Vagina (tissue), 2 donors: ENCODE measurements at regions not wholly inside any gene's neighbourhood (a gene's known extent, or its start where the extent isn't known, plus 50 kb on each side); places are given as distances from the start of the nearest gene placed in this dataset.

Experiments
- CTCF ChIP-seq, 3 experiments: fragments of 450-650 bp in 2 of 3; fragments of 200-600 bp in 1 of 3; sonication (generic) in 1 of 3; IDR thresholded peaks; one replicate each; pipeline ENCODE4 v1.5.1; 2017 to 2019; ENCODE audit warnings: antibody characterized with exemption in 3 of 3, mild to moderate bottlenecking in 2 of 3, moderate library complexity in 2 of 3
- POLR2A ChIP-seq, 2 donors: fragments of 450-650 bp; IDR thresholded peaks; one replicate each; pipeline ENCODE4 v1.6.1; 2017; ENCODE audit warnings: antibody characterized with exemption in 2 of 2, mild to moderate bottlenecking in 2 of 2, moderate library complexity in 2 of 2
- POLR2AphosphoS5 ChIP-seq, 2 donors: sonication (generic); formaldehyde crosslinking; IDR thresholded peaks; one replicate each; pipeline ENCODE4 v1.9.0; 2017; ENCODE audit warnings: antibody characterized with exemption in 2 of 2, mild to moderate bottlenecking in 2 of 2, low read depth in 1 of 2; ENCODE audit not compliant: insufficient read depth in 1 of 2

GRCh38 chr9:24391095-24391494 is 154.6 kb downstream of the IZUMO3 start:
- TF ChIP-seq CTCF (IDR thresholded peaks at IDR 0.05), result no peak
- no peak for TF ChIP-seq POLR2AphosphoS5 (IDR thresholded peaks at IDR 0.05; ENCODE audit: insufficient read depth in 1 of 2, low read depth in 1 of 2)
- TF ChIP-seq POLR2A (IDR thresholded peaks at IDR 0.05), result no peak
